ENCODE measurements at regions not wholly inside any gene's neighbourhood (a gene's known extent, or its start where the extent isn't known, plus 50 kb on each side); places are given as distances from the start of the nearest gene placed in this dataset.

DNA sequence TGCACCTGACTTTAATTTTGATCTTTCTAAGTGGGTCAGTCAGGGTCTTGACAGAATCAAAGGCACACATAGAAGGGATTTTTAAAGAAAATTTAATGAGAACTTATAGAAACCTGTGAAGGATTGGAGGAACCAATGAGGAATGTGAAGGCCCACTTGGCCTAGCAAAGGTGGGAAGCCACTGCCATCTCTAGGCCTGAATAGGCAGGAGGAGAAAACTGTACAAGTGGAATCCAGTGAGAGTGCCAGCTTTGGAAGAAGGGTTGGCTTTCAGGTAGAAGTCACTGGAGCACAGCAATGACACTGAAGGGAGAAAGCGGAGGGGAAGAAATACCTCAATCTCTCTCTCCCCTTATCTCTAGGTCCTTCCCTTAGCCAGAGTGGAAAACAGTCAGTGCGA, 380.7 kb upstream of the KCNMB2 start:
- Histone ChIP-seq H3K4me3 (no peak overlapping the region), H3K36me3 (no peaks in the 10 kb centered on the region), H3K4me1 (no peaks in the 10 kb centered on the region)

GRCh38 chr3:178156301-178156700, 379.9 kb upstream of the KCNMB2 start:
- Histone ChIP-seq H3K4me1 (no peaks in the 10 kb centered on the region), H3K36me3 (no peaks in the 10 kb centered on the region), H3K27me3 (no peaks in the 10 kb centered on the region), H3K4me3 (no peak overlapping the region), H3K9me3 (replicated peaks) (no peaks in the 10 kb centered on the region), H3K27ac (no peak overlapping the region)
- DNase-seq: no peak

More for the DNA sequence above, 380.7 kb upstream of the KCNMB2 start:
- H3K27me3 ChIP-seq: no peaks in the 10 kb centered on the region
- H3K27ac ChIP-seq: no peak overlapping the region
- no peaks in the 10 kb centered on the region for H3K9me3 ChIP-seq (replicated peaks)
- no peak for DNase-seq

GRCh38 chr3:178159691-178160220, 376.5 kb upstream of the KCNMB2 start:
- H3K9me3 ChIP-seq (replicated peaks): no peaks in the 10 kb centered on the region
- no peaks in the 10 kb centered on the region for H3K4me1 ChIP-seq
- no peaks in the 10 kb centered on the region for H3K27me3 ChIP-seq
- DNase-seq: no peak
- no peaks in the 10 kb centered on the region for H3K36me3 ChIP-seq
- H3K4me3 ChIP-seq: no peak overlapping the region
- H3K27ac ChIP-seq: no peak overlapping the region

DNA sequence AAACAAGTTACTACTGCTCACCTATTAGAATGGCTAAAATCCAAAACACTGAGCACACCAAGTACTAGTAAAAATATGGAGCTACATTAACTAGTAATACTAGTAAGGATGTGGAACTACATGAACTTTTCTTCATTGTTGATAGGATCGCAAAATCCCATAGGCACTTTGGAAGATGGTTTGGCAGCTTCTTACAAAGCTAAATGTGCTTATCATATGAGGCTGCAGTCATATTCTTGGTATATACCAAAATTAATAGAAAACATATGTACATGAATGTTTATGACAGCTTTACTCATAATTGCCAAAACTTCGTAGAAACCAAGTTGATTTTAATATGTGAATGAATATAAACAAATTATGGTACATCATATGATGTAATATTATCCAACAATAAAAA, 366.8 kb upstream of the KCNMB2 start:
- H3K27me3 ChIP-seq: no peaks in the 10 kb centered on the region
- peaks cover 26% of the 10 kb centered on the region for H3K4me1 ChIP-seq
- DNase-seq: no peak
- no peaks in the 10 kb centered on the region for H3K36me3 ChIP-seq
- H3K4me3 ChIP-seq: no peak overlapping the region
- peaks cover 5% of the 10 kb centered on the region; the same call in 1 of the 2 replicates for H3K9me3 ChIP-seq (replicated peaks)
- peak overlapping the region; percentile 82; the same call in 1 of the 2 replicates for H3K27ac ChIP-seq

DNA sequence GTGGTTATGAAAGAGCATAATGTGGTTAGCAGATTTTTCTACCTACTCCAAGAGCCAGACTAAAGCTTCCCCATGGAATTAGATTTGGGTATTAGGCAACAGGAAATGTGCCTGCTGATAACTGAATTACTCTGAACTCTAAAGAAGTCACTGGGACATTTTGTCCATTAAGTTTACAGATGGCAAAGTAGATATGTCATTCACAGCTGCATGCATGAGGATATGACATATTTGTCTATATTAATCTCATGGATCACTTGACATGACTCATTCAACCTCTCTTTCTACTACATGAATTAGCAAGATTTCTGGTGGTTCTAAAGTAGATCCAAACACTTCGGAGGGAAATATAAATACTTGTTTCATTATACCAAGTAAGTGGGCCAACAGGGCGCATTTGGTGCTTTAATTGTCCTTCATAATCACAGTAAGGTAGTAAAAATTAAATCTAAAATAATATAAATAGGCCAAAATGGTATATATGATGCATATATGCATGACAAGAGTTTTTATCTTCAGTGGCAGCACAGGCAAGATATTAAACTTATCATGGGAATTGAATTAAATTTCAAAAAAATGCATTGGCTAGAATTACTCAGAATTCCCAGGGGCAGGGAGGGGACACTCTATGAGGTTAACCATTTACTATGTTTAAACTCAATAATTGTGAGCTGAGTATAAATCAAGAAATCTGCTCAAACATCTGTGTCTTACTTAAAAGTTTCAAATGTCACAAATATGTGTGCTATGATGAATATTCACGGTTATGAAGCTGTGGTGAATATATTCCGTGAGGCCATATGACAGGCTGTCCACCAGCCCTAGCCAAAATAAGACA, 365.3 kb upstream of the KCNMB2 start:
- DNase-seq: peak; percentile 38 to 83
- Histone ChIP-seq H3K4me1 (peaks cover 26% of the 10 kb centered on the region), H3K9me3 (replicated peaks) (peaks cover 5% of the 10 kb centered on the region; the same call in 1 of the 2 replicates), H3K27ac (peak overlapping the region; percentile 82), H3K4me3 (no peak overlapping the region), H3K36me3 (no peaks in the 10 kb centered on the region), H3K27me3 (no peaks in the 10 kb centered on the region)

GRCh38 chr3:178172121-178172520, 364.1 kb upstream of the KCNMB2 start:
- no peak for DNase-seq
- peaks cover 3% of the 10 kb centered on the region; the same call in 1 of the 2 replicates for H3K9me3 ChIP-seq (replicated peaks)
- H3K4me3 ChIP-seq: no peak overlapping the region
- no peaks in the 10 kb centered on the region for H3K36me3 ChIP-seq
- no peaks in the 10 kb centered on the region for H3K27me3 ChIP-seq
- peaks cover 26% of the 10 kb centered on the region for H3K4me1 ChIP-seq
- no peak overlapping the region; the same call in 1 of the 2 replicates for H3K27ac ChIP-seq

DNA sequence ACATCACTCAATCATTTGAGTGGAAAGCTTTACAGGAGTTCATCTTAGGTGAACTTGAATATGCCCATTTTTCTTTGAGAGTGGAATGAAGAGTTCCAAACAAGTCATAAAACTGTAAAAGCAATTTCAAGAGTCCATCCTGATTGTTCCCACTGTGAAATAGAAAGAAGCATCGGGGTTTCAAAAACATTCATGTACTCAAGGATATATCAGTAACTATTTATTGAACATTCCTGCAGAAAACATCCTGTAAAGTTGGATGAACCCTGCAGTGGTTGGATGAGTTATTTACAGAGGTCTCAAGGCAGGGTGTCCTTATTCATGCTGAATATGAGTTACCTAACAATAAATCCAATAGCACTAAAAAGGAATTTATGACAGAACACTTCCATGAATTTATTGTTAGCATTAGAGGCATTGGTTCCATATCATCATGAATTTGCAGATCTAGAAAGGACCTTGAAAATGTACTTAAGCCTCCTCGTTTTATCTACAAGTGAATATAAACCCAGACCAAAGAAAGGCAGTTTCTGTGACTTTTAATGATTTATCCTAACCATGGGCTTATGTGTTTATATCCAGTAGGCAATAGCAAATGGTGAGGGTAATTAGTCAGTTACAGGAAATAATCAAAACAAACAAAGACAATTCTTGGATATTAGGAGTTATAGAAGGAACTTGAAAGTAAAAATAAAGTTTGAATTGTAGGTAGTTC, 361.9 kb upstream of the KCNMB2 start:
- no peaks in the 10 kb centered on the region for H3K27me3 ChIP-seq
- H3K36me3 ChIP-seq: no peaks in the 10 kb centered on the region
- no peak overlapping the region for H3K4me3 ChIP-seq
- peaks cover 24% of the 10 kb centered on the region for H3K4me1 ChIP-seq
- H3K27ac ChIP-seq: no peak overlapping the region
- H3K9me3 ChIP-seq (replicated peaks): no peaks in the 10 kb centered on the region
- no peak for DNase-seq

GRCh38 chr3:178181088-178181487, 355.1 kb upstream of the KCNMB2 start:
- H3K9me3 ChIP-seq (replicated peaks): no peaks in the 10 kb centered on the region
- no peak for DNase-seq
- H3K4me1 ChIP-seq: peaks cover 3% of the 10 kb centered on the region; the same call in 1 of the 2 replicates
- H3K27me3 ChIP-seq: no peaks in the 10 kb centered on the region
- no peaks in the 10 kb centered on the region for H3K36me3 ChIP-seq
- H3K4me3 ChIP-seq: no peak overlapping the region
- no peak overlapping the region for H3K27ac ChIP-seq

DNA sequence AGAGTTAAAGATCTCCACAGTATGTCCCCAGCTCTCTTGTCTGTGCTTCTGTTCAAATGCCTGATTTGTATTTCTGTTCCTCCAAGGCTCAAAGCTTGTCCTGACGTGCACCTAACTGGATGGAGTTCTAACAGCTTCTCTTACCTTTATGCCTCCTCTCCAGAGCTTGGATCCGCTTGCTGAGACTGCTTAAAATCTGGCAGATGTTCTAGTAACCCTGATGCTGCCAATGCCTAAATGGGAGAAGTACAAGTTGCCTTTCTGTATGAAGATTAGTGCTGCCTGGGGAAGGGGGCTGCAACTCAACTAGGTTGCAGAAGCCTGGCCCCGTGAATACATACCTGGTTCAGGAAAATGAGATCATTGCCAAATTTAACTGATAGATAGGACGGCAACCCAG, 354.5 kb upstream of the KCNMB2 start:
- DNase-seq: no peak
- H3K4me3 ChIP-seq: no peak overlapping the region
- H3K9me3 ChIP-seq (replicated peaks): no peaks in the 10 kb centered on the region
- no peak overlapping the region for H3K27ac ChIP-seq
- peaks cover 3% of the 10 kb centered on the region; the same call in 1 of the 2 replicates for H3K4me1 ChIP-seq
- no peaks in the 10 kb centered on the region for H3K36me3 ChIP-seq
- H3K27me3 ChIP-seq: no peaks in the 10 kb centered on the region

- Histone ChIP-seq H3K27ac (no peak overlapping the region), H3K27me3 (no peaks in the 10 kb centered on the region)
- peak; percentile 26 to 43 for DNase-seq
Measured at GRCh38 chr3:178182337-178182779, 353.9 kb upstream of the KCNMB2 start.

GRCh38 chr3:178184833-178185232, 351.4 kb upstream of the KCNMB2 start:
- Histone ChIP-seq H3K4me1 (peaks cover 3% of the 10 kb centered on the region; the same call in 1 of the 2 replicates), H3K36me3 (no peaks in the 10 kb centered on the region), H3K27ac (no peak overlapping the region), H3K4me3 (no peak overlapping the region), H3K9me3 (replicated peaks) (no peaks in the 10 kb centered on the region), H3K27me3 (no peaks in the 10 kb centered on the region)
- no peak for DNase-seq

More at GRCh38 chr3:178182337-178182779, 353.9 kb upstream of the KCNMB2 start:
- Histone ChIP-seq H3K9me3 (replicated peaks) (no peaks in the 10 kb centered on the region), H3K36me3 (no peaks in the 10 kb centered on the region), H3K4me3 (no peak overlapping the region), H3K4me1 (peaks cover 3% of the 10 kb centered on the region; the same call in 1 of the 2 replicates)

GRCh38 chr3:178186666-178187065, 349.6 kb upstream of the KCNMB2 start:
- no peak for DNase-seq
- Histone ChIP-seq H3K4me1 (peaks cover 3% of the 10 kb centered on the region; the same call in 1 of the 2 replicates), H3K27ac (no peak overlapping the region)

GRCh38 chr3:178189854-178190253, 346.4 kb upstream of the KCNMB2 start:
- H3K27me3 ChIP-seq: no peaks in the 10 kb centered on the region
- H3K4me1 ChIP-seq: no peaks in the 10 kb centered on the region
- H3K36me3 ChIP-seq: no peaks in the 10 kb centered on the region
- no peaks in the 10 kb centered on the region; the same call in 1 of the 2 replicates for H3K9me3 ChIP-seq (replicated peaks)
- DNase-seq: no peak
- no peak overlapping the region for H3K27ac ChIP-seq
- H3K4me3 ChIP-seq: no peak overlapping the region

More at GRCh38 chr3:178186666-178187065, 349.6 kb upstream of the KCNMB2 start:
- H3K27me3 ChIP-seq: no peaks in the 10 kb centered on the region
- no peaks in the 10 kb centered on the region for H3K9me3 ChIP-seq (replicated peaks)
- H3K36me3 ChIP-seq: no peaks in the 10 kb centered on the region
- no peak overlapping the region for H3K4me3 ChIP-seq

DNA sequence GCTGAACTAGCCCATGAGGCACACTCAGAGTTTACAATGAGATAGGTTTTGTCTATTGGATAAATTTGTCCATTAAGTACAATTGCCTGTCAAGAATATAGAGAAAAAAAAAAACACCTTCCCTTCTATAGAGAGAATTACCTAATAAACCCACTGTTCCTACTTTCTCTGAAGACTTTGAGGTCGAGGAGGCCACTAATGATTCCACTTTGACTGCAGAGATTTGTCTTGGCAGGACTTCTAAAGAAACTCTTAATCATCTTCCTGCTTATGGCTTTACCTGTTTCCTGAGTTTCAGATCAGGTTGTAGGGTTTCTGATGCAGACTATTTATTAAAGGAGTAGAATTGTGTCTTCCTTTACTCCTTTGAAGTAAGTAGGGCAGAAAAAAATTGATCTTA, 342.4 kb upstream of the KCNMB2 start:
- DNase-seq: no peak
- Histone ChIP-seq H3K27ac (no peak overlapping the region), H3K36me3 (no peaks in the 10 kb centered on the region), H3K27me3 (no peaks in the 10 kb centered on the region), H3K9me3 (replicated peaks) (no peaks in the 10 kb centered on the region; the same call in 1 of the 2 replicates), H3K4me3 (no peak overlapping the region), H3K4me1 (no peaks in the 10 kb centered on the region)

GRCh38 chr3:178194539-178194938, 341.7 kb upstream of the KCNMB2 start:
- H3K4me3 ChIP-seq: no peak overlapping the region
- H3K36me3 ChIP-seq: no peaks in the 10 kb centered on the region
- no peaks in the 10 kb centered on the region for H3K4me1 ChIP-seq
- DNase-seq: no peak
- H3K27ac ChIP-seq: no peak overlapping the region
- H3K27me3 ChIP-seq: no peaks in the 10 kb centered on the region
- no peaks in the 10 kb centered on the region; the same call in 1 of the 2 replicates for H3K9me3 ChIP-seq (replicated peaks)
